GM18508 (cell line): ENCODE measurements at regions not wholly inside any gene's neighbourhood (a gene's known extent, or its start where the extent isn't known, plus 50 kb on each side); places are given as distances from the start of the nearest gene placed in this dataset.

Experiments
- ATAC-seq: cut with Tn5 transposase; IDR thresholded peaks from one replicate; pipeline ENCODE4 v1.9.1; 2021; ENCODE audit warnings: moderate number of reproducible peaks; ENCODE audit not compliant: insufficient read depth, unreplicated experiment

- no peak for ATAC-seq
Measured at GRCh38 chr2:121099329-121100290, 185.4 kb downstream of the TFCP2L1 start.

DNA sequence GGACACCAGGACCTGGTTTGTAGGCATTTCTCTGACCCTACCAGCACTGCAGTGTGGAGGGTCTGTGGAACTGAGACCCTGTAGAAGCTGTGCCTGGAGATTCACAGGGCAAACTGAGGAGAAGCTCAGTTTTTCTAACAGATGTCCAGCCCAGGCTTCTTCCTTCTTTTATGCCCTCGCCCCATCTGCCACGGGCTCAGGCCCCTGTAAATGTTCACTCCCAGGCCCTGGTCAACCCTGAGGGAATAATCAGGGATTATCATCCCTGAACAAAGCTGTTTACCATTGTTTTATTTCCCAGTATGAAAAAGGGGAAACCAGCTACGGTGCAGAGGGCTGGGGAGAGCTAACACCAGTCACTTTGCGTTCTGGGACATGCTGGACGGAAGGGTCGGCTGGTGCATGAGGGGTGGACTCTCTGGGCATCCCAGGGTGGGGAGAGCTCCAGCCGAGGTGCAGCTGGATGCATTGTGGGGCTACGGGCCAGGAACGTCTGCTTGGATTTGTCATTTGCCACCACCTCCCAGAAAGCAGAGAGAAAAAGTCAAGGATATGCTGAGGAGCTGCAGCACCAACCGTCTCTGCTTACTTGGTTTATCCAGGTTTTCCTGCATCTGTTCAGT is 183.8 kb downstream of the TFCP2L1 start:
- no peak for ATAC-seq

GRCh38 chr2:121102941-121103340 is 182.1 kb downstream of the TFCP2L1 start:
- no peak for ATAC-seq

- ATAC-seq: no peak
Measured at GRCh38 chr2:121103960-121104359, 181.0 kb downstream of the TFCP2L1 start.

DNA sequence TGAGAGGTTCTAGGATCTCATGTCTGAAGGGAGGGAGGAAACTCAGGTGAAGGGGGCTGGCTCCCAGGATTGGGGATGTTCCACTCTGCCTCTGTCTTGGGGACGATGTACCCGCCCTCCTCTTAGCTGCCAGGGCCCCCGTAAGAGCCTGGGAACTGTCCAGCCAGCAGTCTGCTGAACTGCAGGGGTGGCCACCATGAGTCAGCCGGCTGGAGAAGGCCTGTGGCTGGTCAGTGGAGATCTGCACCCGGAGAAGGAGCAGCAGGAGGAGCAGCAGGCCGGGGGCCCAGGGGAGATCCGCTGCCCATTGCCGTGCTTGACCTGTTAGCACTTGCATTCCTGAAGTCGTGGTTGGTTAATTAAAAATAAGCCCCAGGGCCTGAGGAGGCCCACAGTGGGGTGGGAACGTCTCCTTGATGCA is 180.3 kb downstream of the TFCP2L1 start:
- no peak for ATAC-seq

DNA sequence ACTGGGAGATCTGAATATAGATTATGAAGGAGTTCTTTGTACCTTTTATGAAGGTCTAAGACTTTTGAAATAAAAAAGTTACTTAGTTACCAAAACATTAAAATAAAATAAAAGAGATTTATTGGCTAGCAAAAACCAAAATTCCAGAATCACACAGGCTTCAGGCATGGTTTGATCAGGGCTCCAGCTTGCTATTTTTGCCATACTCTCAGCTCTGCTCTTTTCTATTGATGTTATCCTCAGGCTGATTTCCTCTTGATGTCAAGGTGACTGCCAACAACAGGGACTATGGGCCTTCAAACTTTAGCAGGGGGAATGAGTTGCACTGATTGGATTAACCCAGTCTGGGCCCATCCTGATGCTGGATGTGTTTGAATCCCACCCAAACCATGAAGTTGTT is 174.1 kb downstream of the TFCP2L1 start:
- no peak for ATAC-seq

DNA sequence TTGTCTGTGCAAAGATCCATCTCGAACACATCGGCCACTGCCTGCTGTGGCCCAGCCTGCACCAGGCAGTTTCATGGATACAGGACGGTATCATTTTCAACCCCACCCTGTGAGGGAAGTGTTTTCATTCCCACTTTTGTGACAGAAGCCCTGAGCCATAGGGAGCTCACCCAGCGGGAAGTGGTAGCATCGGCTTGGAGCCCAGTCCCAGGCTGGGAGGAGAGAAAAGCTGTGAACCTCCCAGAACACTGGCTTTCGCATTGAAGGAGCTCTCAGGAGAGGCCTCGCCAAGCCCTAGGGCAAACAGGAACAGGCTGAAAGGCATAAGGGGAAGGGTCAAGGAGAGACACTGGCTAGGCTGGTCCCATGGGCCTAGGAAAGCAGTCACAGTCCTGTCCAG is 166.1 kb downstream of the TFCP2L1 start:
- no peak for ATAC-seq

DNA sequence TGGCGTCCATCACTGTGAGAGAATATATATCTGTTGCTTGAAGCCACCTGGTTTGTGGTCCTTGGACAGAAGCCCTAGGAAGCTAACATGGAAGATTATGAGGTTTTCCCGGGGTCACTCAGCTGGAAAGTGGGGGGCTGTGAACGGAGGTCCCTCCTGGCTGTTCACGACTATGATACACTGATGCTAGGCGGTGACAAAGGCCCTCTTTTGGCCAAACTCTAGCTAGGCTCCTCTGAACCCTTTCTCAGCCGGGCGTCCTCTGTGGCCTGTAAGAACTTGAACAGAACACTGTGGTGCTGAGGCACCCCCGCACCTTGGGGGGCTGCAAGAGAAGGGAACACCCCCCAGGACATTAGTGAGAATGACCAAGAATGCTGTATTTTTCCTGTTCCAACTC is 164.6 kb downstream of the TFCP2L1 start:
- ATAC-seq: no peak

- no peak for ATAC-seq
Measured at GRCh38 chr2:121120991-121121390, 164.0 kb downstream of the TFCP2L1 start.

DNA sequence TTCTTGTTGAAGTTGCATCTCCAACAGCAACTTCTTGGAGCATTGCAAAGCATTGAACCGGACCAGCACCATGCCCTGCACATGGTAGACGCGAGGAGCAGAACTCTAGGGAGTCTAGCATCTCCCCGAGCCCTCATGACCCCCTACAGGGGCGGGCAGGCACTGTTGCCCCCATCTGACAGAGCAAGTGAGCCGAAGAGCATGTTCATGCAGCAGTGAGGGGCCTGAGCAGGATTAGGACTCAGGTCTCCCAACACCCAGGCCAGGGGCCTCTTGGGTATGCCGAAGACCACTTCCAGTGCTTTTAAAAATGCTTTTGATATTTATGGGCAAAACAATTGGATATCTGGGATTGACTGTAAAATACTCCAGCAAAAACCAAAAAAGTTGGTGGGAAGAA is 163.3 kb downstream of the TFCP2L1 start:
- ATAC-seq: no peak

DNA sequence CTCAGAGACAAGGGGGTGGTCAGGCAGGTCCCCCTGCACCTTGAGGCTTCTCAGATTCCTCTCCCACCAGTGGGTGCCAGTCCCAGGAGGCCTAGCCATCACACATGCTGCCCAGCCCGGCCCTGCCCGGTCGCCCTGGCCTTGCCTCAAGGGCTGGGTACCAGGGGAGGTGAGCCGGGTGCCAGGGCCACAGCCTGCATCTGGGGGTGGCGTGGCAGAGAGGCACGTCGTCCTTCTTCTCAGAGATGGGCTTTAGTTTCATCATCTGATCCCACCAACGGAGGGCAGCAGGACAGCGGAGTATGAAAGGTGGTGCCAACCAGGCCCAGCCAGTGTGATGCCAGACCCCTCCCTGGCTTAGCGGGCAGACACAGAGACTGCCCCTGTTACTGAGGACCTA is 161.7 kb downstream of the TFCP2L1 start:
- ATAC-seq: no peak

DNA sequence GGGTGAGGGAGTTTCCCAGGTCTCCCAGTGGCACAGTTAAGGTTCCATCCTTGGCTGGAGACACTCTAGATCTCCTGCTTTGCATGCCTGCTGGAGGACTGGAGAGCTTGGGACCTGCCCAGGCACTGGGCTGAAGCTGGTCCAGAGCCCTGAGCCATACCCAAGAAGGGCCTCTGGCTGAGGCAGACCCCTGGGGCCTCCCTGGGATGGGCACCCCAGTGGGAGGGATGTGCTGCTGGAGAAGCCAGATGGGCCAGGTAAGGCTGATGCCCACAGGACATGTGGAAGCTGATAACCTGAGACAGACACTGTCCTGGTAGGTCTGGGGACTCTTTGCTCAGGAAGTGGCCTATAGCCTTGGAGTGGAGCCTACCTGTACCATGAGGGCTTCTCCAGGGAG is 160.7 kb downstream of the TFCP2L1 start:
- no peak for ATAC-seq

DNA sequence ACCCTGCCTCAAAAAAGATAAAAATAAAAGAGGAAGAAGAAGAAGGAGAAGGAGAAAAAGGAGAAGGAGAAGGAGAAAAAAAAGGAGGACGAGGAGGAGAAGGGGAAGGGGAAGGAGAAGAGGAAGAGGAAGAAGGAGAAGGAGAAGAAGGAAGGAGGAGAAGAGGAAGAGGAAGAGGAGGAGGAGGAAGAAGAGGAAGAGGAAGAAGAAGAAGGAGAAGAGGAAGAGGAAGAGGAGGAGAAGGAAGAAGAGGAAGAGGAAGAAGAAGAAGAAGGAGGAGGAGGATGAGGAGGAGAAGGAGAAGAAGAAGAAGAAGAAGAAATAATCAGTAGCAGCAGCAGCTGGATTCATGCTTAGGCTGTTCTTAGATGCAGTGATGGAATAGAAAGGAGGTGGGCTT is 159.7 kb downstream of the TFCP2L1 start:
- no peak for ATAC-seq

- peak; percentile 81 for ATAC-seq
Measured at GRCh38 chr2:121128741-121129659, 156.0 kb downstream of the TFCP2L1 start.

DNA sequence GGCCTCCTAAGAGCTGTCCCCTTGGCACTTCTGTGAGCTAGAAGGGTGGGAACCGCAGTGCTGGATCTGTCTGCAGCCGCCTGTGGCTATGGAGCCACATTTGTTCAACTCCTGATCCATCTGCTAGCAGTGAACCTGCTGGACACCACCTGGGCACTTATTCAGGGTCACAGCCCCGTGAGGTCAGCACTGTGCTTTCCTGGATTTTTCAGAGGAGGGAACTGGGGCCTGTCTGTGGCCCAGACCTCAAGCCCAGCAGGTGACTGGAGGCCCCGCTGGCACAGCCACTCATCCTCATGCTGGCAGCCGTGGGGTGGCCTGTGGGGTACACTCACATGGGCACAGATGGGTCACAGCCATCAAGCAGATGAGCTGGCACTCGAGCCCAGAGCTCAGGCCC is 155.3 kb downstream of the TFCP2L1 start:
- no peak for ATAC-seq

GRCh38 chr2:121130301-121130850 is 154.6 kb downstream of the TFCP2L1 start:
- no peak for ATAC-seq

GRCh38 chr2:121131375-121131774 is 153.6 kb downstream of the TFCP2L1 start:
- no peak for ATAC-seq

- no peak for ATAC-seq
Measured at GRCh38 chr2:121132054-121132761, 152.8 kb downstream of the TFCP2L1 start.

DNA sequence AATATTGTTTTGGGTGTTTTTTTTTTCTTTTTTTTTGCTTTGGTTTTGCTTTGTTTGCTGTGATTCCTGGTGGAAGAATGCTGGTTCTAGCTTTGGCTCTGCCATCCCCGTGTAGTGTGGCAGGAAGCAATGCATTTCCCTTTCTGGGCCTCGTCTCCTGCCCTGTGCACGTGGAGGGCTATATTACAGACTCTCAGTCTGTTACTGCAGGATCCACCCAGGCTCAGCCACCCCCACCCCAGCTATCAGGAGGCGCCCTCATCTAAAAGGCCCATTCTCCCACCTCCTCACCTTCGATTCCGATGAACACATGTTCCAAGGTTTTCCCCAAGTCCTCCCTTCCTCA is 152.3 kb downstream of the TFCP2L1 start:
- no peak for ATAC-seq
